ENCODE measurements at regions not wholly inside any gene's neighbourhood (a gene's known extent, or its start where the extent isn't known, plus 50 kb on each side); places are given as distances from the start of the nearest gene placed in this dataset.
A peak's percentile ranks its signal among the peaks of the same experiment; 100 is the strongest.

DNA sequence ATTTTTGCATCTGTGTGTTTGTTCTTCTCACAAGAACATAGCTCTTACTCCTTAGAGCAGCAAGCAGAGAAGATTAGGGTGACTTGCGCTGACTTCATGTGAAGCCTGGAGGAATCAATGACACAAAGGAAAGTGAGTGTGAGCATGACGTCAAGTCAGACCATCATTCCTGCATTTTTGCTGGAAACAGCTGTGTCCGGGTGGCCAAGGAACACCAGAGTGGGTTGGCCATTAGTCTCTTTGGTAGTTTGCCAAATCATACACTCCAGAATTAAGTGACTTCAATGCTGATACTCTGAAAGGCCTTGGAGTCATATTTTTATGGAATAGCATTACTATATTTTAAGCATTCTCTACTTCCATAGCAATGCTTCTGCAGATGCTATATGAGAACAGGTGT, 597.2 kb downstream of the DCDC2C start:
- intact Hi-C loops (cut with DNase I): no loop called here
- no peak for ATAC-seq

GRCh38 chr2:4324531-4324930, 621.2 kb downstream of the DCDC2C start:
- DNase-seq (ENCODE audit: missing footprints) (no peak), ATAC-seq (no peak)
- intact Hi-C loops (cut with DNase I): no loop called here

More for the DNA sequence above, 597.2 kb downstream of the DCDC2C start:
- no peak for DNase-seq (ENCODE audit: missing footprints)

GRCh38 chr2:4336864-4337263, 633.5 kb downstream of the DCDC2C start:
- no peak for ATAC-seq
- no peak for DNase-seq (ENCODE audit: missing footprints)
- intact Hi-C loops (cut with DNase I): no loop called here

- intact Hi-C loops (cut with DNase I): no loop called here
These were observed 635.0 kb downstream of the DCDC2C start for GRCh38 chr2:4338345-4338744.

GRCh38 chr2:4340536-4340935, 637.2 kb downstream of the DCDC2C start:
- intact Hi-C loops (cut with DNase I): no loop called here
- ATAC-seq (no peak), DNase-seq (ENCODE audit: missing footprints) (no peak)

More at GRCh38 chr2:4338345-4338744, 635.0 kb downstream of the DCDC2C start:
- DNase-seq (ENCODE audit: missing footprints) (no peak), ATAC-seq (no peak)

GRCh38 chr2:4346628-4347027, 643.3 kb downstream of the DCDC2C start:
- DNase-seq (ENCODE audit: missing footprints) (no peak), ATAC-seq (no peak)
- intact Hi-C loops (cut with DNase I): no loop called here

DNA sequence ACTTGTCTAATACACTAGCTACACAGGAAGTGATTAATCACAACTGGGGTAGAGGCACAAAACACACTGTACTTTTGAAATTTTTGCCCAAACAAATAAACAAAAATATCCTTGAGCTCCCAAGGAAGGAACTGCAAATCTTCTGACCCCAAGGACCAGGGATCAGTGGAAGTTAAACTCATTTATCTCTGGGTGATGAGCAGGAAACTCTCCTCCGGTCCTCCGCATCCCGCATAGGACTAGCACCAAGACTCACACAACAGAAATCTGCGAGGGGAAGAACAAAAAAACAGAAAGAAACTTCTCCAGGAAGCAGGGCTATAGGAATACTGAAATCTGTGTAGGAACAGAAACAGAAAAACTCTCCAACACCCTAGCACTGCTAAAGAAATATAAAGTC, 650.3 kb downstream of the DCDC2C start:
- ATAC-seq: no peak
- DNase-seq (ENCODE audit: missing footprints): no peak
- intact Hi-C loops (cut with DNase I): no loop called here

GRCh38 chr2:4354164-4354563, 650.8 kb downstream of the DCDC2C start:
- intact Hi-C loops (cut with DNase I): no loop called here
- ATAC-seq: no peak
- no peak for DNase-seq (ENCODE audit: missing footprints)

DNA sequence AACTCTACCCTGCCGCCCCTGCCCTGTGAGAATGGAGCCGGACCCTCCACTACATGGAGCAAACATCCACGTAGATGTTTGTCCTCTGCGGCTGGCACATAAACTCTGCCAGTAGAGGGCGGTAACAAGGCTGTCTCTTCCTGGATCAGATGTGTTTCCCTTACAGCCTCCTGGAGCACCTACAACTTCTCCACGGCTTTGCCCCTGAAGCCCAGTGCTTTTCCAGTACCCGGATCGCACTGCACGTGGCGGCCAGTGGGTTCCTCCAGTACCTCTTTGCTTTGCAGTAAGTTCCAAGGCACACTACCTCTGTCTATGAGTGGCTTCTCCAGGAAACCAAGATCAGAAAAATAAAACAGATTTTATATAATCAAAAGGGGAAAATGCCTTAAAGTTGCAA, 651.3 kb downstream of the DCDC2C start:
- intact Hi-C loops (cut with DNase I): no loop called here
- no peak for ATAC-seq
- DNase-seq (ENCODE audit: missing footprints): no peak

DNA sequence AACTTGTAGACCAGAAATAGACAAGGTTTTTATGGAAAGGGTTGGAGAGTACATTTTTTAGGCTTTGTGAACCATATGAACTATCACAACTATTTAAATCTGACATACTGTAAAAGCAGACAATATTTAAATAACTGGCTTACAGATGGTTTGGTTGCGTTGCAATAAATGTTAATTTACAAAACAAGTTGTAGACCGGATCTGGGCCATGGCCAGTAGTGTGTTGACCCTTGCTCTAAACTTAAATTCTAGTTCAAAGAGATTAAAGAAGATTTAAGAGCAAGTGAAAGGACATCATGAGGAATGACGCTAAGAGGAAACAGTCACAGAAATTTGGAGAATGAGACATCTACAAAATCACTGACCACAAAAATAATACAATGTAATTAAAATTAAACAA, 652.7 kb downstream of the DCDC2C start:
- intact Hi-C loops (cut with DNase I): no loop called here
- DNase-seq (ENCODE audit: missing footprints): no peak

DNA sequence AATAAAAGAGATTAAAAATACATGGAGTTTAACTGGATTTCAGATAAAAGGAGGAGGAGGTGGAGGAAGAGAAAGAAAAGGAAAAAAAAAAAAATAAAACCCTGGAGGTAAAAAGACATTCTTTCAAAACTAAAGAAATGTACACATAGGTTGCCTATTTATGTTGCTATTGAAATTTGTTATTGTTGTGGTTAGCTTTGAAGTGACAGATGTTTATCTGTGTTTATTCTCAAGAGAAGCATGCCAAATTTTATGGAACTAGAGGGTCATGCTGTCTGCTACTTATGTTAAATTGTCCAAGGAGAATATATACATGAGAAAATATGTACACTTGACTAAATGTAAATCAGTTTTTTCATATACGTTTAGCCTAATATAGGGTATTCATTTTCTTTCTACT, 653.2 kb downstream of the DCDC2C start:
- DNase-seq (ENCODE audit: missing footprints): no peak
- no peak for ATAC-seq
- intact Hi-C loops (cut with DNase I): no loop called here

More for the DNA sequence above, 652.7 kb downstream of the DCDC2C start:
- ATAC-seq: no peak

GRCh38 chr2:4357121-4357520, 653.7 kb downstream of the DCDC2C start:
- intact Hi-C loops (cut with DNase I): no loop called here
- DNase-seq (ENCODE audit: missing footprints) (no peak), ATAC-seq (no peak)

GRCh38 chr2:4358837-4359236, 655.5 kb downstream of the DCDC2C start:
- intact Hi-C loops (cut with DNase I): no loop called here
- DNase-seq (ENCODE audit: missing footprints) (no peak), ATAC-seq (no peak)

- intact Hi-C loops (cut with DNase I): no loop called here
- DNase-seq (ENCODE audit: missing footprints) (peak; percentile 47), ATAC-seq (no peak)
These were observed 665.5 kb downstream of the DCDC2C start for GRCh38 chr2:4368907-4369306.

- no peak for DNase-seq (ENCODE audit: missing footprints)
- ATAC-seq: no peak
These were observed 666.5 kb downstream of the DCDC2C start for GRCh38 chr2:4369826-4370419.

GRCh38 chr2:4370422-4371090, 667.2 kb downstream of the DCDC2C start:
- DNase-seq (ENCODE audit: missing footprints) (no peak), ATAC-seq (no peak)
- intact Hi-C loops (cut with DNase I): no loop called here

More at GRCh38 chr2:4369826-4370419, 666.5 kb downstream of the DCDC2C start:
- intact Hi-C loops (cut with DNase I): no loop called here

GRCh38 chr2:4381049-4381448, 677.7 kb downstream of the DCDC2C start:
- intact Hi-C loops (cut with DNase I): no loop called here
- DNase-seq (ENCODE audit: missing footprints): no peak
- no peak for ATAC-seq

DNA sequence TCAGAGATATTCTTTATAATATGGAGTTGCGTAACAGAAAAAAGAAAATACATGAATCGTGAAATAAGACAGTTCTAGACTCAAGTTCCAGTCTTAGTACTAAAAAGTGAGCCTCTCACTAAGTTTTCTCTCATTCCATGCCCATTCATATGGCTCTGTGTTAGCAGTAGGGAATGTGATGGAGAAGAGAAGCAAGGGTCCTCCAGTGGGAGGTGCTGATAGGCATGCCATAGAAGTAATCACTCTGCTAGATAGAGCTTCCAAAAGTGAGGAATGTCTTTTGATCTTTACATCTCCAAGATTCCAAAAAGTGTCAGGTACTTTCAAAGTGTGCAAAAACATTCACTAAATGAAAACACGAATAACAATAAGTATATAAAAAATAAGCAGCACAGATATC, 678.4 kb downstream of the DCDC2C start:
- intact Hi-C loops (cut with DNase I): no loop called here
- DNase-seq (ENCODE audit: missing footprints): no peak
- no peak for ATAC-seq

GRCh38 chr2:4391013-4391412, 687.6 kb downstream of the DCDC2C start:
- DNase-seq (ENCODE audit: missing footprints): no peak
- no peak for ATAC-seq
- intact Hi-C loops (cut with DNase I): no loop called here

DNA sequence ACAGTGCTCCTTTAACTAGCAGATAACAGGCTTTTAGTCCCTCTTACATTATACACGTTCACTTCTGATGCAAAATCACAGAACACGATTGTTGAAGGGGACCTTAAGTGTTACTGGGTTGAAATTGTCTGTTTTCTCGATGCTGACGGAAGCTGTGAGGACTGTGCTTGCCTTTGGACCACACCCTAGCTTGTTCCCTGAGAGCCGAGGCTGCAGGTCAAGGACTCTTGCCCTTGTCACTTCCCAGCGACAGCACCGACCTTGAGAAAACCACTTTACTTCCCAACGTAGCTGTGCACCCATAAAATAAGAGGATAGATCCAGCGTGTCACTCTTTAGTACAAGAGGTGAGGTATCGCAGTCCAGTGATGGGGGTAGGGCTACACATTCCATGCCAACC, 701.0 kb downstream of the DCDC2C start:
- DNase-seq (ENCODE audit: missing footprints) (no peak), ATAC-seq (no peak)
- intact Hi-C loops (cut with DNase I): no loop called here

GRCh38 chr2:4408321-4408720, 704.9 kb downstream of the DCDC2C start:
- intact Hi-C loops (cut with DNase I): no loop called here
- DNase-seq (ENCODE audit: missing footprints) (no peak), ATAC-seq (no peak)
